ENCODE measurements at regions not wholly inside any gene's neighbourhood (a gene's known extent, or its start where the extent isn't known, plus 50 kb on each side); places are given as distances from the start of the nearest gene placed in this dataset.

- no peak for DNase-seq
Observed at GRCh38 chr1:195618287-195618686, 990.0 kb downstream of the KCNT2 start.

- no peak for DNase-seq
Observed at GRCh38 chr1:195617106-195617505, 991.1 kb downstream of the KCNT2 start.

- DNase-seq, result no peak
Observed at GRCh38 chr1:195608883-195609282, 999.4 kb downstream of the KCNT2 start.

GRCh38 chr1:195606483-195606882 lies 1001.8 kb downstream of the KCNT2 start:
- no peak for DNase-seq

- DNase-seq, result no peak
Observed at GRCh38 chr1:195604287-195604686, 1004.0 kb downstream of the KCNT2 start.

GRCh38 chr1:195597891-195598290 lies 1010.3 kb downstream of the KCNT2 start:
- DNase-seq, result no peak

GRCh38 chr1:195594773-195595172 lies 1013.5 kb downstream of the KCNT2 start:
- DNase-seq, result no peak

- DNase-seq, result no peak
Observed at GRCh38 chr1:195594322-195594721, 1013.9 kb downstream of the KCNT2 start.

GRCh38 chr1:195591917-195592672 lies 1016.1 kb downstream of the KCNT2 start:
- no peak for DNase-seq

GRCh38 chr1:195590649-195591048 lies 1017.6 kb downstream of the KCNT2 start:
- DNase-seq, result no peak

- DNase-seq, result no peak
Observed at GRCh38 chr1:195584870-195585624, 1023.2 kb downstream of the KCNT2 start.

GRCh38 chr1:195580988-195581387 lies 1027.3 kb downstream of the KCNT2 start:
- no peak for DNase-seq

- no peak for DNase-seq
Observed at GRCh38 chr1:195577748-195578147, 1030.5 kb downstream of the KCNT2 start.

- DNase-seq, result no peak
Observed at GRCh38 chr1:195576641-195577040, 1031.6 kb downstream of the KCNT2 start.

- no peak for DNase-seq
Observed at GRCh38 chr1:195574511-195574910, 1033.7 kb downstream of the KCNT2 start.

- no peak for DNase-seq
Observed at GRCh38 chr1:195569934-195570333, 1038.3 kb downstream of the KCNT2 start.

GRCh38 chr1:195568389-195568788 lies 1039.9 kb downstream of the KCNT2 start:
- DNase-seq, result no peak

- no peak for DNase-seq
Observed at GRCh38 chr1:195562074-195562473, 1046.2 kb downstream of the KCNT2 start.

- no peak for DNase-seq
Observed at GRCh38 chr1:195550071-195550862, 1058.0 kb downstream of the KCNT2 start.

- no peak for DNase-seq
Observed at GRCh38 chr1:195530961-195531360, 1077.3 kb downstream of the KCNT2 start.

- DNase-seq, result no peak
Observed at GRCh38 chr1:195529881-195530280, 1078.4 kb downstream of the KCNT2 start.

- no peak for DNase-seq
Observed at GRCh38 chr1:195520757-195521156, 1087.5 kb downstream of the KCNT2 start.

GRCh38 chr1:195516036-195516435 lies 1092.2 kb downstream of the KCNT2 start:
- DNase-seq, result no peak

GRCh38 chr1:195511501-195511900 lies 1096.7 kb downstream of the KCNT2 start:
- DNase-seq, result no peak

Measured in hematopoietic multipotent progenitor cell treated with erythropoietin and hydrocortisone succinate and interleukin-3 and kit ligand, for 8 days (in vitro differentiated cells).